SK-N-SH treated with all-trans-retinoic acid at 6 μM for 48 hours (cell line): ENCODE measurements at regions not wholly inside any gene's neighbourhood (a gene's known extent, or its start where the extent isn't known, plus 50 kb on each side); places are given as distances from the start of the nearest gene placed in this dataset.

Experiments
- ARNTL ChIP-seq: fragments of 450-650 bp; formaldehyde crosslinking; IDR thresholded peaks from 2 replicates; pipeline ENCODE4 v1.5.0; 2020; ENCODE audit warnings: low read depth, mild to moderate bottlenecking, moderate library complexity, borderline replicate concordance
- CSDC2 ChIP-seq: fragments of 250-450 bp; sonication (Bioruptor Pico); IDR thresholded peaks from 2 replicates; pipeline ENCODE4 v1.5.0; 2020; ENCODE audit warnings: mild to moderate bottlenecking, moderate library complexity
- PATZ1 ChIP-seq: fragments of 250-450 bp; sonication (Bioruptor Pico); IDR thresholded peaks from 2 replicates; pipeline ENCODE4 v1.8.0; 2020; ENCODE audit warnings: mild to moderate bottlenecking, moderate library complexity, borderline replicate concordance
- RARB ChIP-seq: fragments of 250-450 bp; sonication (Bioruptor Pico); IDR thresholded peaks from 2 replicates; pipeline ENCODE4 v1.8.0; 2021; ENCODE audit warnings: mild to moderate bottlenecking, moderate library complexity
- ZFP3 ChIP-seq: fragments of 250-450 bp; sonication (Bioruptor Pico); IDR thresholded peaks from 2 replicates; pipeline ENCODE4 v1.5.0; 2020; ENCODE audit warnings: mild to moderate bottlenecking, moderate library complexity
- ZFP30 ChIP-seq: fragments of 450-650 bp; formaldehyde crosslinking; IDR thresholded peaks from 2 replicates; pipeline ENCODE4 v1.5.0; 2022; ENCODE audit warnings: mild to moderate bottlenecking, moderate library complexity
- ZNF8 ChIP-seq: fragments of 450-650 bp; formaldehyde crosslinking; IDR thresholded peaks from 2 replicates; pipeline ENCODE4 v1.5.0; 2020; ENCODE audit warnings: mild to moderate bottlenecking, moderate library complexity

GRCh38 chr9:85237478-85237877 is 504.3 kb downstream of the AGTPBP1 start:
- TF ChIP-seq ZFP3 (CRISPR knock-in tag) (no peak), RARB (CRISPR knock-in tag) (no peak), ZNF8 (no peak), PATZ1 (no peak), ARNTL (CRISPR knock-in tag) (no peak), CSDC2 (CRISPR knock-in tag) (no peak), ZFP30 (CRISPR knock-in tag) (no peak)
